GM21619 (cell line): ENCODE measurements at regions not wholly inside any gene's neighbourhood (a gene's known extent, or its start where the extent isn't known, plus 50 kb on each side); places are given as distances from the start of the nearest gene placed in this dataset.
"Not testable (repeated sequence)": the region's sequence is repeated elsewhere in the genome, so short reads cannot be mapped to it uniquely, and the experiment has no call there.

ENCODE experiments used
- ATAC-seq: cut with Tn5 transposase; IDR thresholded peaks from one replicate; pipeline ENCODE4 v1.9.1; 2021; ENCODE audit not compliant: unreplicated experiment

- ATAC-seq = peak; percentile 86
Measured at GRCh38 chr6:88499845-88500699, 333.9 kb upstream of the CNR1 start.

GRCh38 chr6:88499436-88499835, 333.3 kb upstream of the CNR1 start:
- ATAC-seq = no peak

- not testable (repeated sequence) for ATAC-seq
Measured at GRCh38 chr6:88497403-88497802, 331.3 kb upstream of the CNR1 start.

GRCh38 chr6:88494401-88495140, 328.4 kb upstream of the CNR1 start:
- peak; percentile 57 for ATAC-seq

DNA sequence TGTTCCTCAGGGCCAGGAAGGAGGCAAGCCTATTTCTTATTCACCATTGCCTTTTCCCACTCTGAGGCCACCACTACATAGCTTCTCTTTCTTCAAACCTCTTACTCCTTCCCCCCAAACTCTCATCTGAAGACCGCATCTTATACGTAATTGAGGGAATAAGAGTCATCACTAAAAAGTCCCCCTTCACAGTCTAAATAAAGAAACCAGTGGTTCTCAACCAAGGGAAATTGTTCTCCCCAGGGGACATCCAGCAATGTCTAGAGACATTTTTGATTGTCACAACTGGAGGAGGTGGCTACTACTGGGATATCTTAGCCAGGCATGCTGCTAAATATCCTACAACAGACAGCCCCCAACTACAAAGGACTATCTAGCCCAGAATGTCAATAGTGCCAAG, 327.6 kb upstream of the CNR1 start:
- ATAC-seq = peak; percentile 38

DNA sequence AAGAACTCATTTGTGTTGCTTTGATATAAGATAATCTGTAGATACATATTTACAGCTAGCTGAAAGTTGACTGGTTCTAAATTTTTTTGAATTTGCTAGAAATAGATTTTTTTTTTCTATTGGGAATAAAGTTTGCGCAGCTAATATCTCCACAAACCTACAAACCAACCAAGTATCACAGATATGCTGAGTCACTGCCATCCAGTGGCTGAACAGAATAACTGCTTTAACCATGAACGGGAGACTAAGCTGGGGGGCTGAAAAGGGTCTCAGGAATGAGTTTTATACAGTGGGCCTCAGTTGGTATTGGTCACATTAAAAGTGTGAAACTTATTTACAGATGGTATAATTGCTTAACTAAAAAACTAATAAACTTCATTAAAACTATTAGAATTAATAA, 326.7 kb upstream of the CNR1 start:
- no peak for ATAC-seq

GRCh38 chr6:88492241-88492640, 326.1 kb upstream of the CNR1 start:
- ATAC-seq = no peak

DNA sequence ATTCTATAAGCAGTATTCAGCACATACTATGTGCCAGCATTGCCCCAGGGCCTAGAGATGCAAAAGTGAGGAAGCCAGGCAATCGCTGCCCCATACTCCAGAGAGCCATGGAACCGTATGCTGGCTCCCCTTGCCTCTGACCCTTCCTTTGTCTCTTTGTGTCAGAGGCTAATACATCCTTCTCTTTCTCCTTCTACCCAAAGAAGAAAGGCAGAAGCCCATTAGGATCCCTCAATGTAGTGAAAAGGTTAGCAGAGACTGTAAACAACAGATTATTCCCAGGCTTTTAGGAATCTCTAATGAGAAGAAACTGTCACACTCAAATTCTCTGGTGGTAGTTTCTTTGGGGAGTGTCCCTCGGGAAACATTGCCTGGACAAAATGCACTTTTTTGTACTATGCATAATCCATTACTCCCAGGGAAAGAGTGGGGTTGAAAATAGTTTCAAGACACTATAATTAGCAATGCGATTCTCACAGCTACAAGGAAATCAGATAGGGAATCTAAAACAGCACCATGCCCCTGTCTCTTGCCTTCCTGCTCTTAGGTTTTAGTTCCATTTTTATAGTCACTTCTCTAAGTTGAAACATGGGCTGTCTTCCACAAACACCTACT, 325.2 kb upstream of the CNR1 start:
- ATAC-seq = no peak

GRCh38 chr6:88490908-88491264, 324.7 kb upstream of the CNR1 start:
- no peak for ATAC-seq

DNA sequence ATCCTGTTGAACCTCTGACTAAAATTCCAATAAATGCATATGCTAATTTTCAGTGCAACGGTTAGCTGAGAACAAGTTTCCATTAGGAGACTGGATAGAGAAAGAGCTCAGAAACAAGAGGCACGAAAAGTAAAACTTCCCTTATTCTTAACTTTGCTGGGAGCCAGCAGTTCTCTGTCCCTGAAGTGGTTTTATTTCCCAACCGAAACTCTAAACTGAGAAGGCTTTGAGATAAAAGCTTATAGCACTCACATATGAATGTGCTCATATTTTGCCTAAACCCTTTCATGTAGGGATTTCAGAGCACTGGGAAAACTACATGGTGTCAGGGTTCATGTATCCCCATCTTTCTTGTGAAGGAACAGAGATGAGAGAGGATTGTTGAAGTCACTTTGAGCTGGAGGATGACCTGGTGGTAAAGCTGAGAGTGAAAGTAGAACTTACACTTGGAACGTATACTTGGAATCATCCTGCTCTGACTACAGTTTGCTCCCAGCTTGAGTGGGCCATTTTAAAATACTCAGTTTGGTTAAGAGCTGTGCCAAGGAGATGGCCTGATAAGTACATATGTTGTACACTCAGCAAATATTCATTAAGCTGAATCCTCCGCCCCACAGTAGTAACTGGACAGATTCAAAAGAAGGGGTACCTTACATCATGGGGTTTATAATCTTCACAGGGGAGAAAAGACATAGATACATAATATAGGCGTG, 324.2 kb upstream of the CNR1 start:
- no peak for ATAC-seq

- ATAC-seq = no peak
Measured at GRCh38 chr6:88483424-88483823, 317.3 kb upstream of the CNR1 start.

DNA sequence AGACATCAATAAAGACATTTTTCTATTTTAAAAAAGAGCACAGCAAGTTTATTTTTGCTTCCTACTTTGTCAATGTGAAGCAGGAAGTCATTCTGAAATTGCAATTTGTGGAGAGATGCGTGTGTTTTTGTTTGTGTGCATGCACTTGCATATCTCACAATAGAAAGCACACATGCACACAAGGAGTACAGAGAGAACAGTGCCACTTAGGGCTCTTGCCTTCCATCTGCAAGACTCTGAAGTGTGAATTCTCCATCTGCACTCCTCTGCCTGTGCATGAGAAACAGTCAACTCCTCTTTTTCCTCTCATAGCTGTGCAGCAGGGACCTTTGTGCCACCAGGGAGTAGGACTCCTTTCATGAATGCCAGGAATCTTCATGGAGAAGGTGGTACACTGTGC, 316.3 kb upstream of the CNR1 start:
- no peak for ATAC-seq

DNA sequence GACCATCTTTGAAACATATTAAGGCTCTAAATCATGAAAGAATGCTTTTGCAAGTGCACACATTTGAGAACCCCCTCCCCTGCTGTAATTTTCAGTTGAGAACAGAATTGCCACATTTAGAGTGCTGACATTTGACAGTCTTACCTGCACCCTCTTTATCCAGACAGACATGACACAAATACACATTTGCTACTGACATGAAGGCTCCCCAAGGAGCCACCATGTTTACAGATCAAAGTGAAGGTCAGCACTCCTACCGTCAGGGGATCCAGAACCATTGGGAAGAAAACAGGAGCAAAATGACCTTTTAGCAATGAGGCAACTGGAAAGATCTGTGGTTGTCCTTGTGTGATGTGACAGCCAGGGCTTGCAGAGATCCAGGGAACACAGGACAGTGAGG, 315.4 kb upstream of the CNR1 start:
- no peak for ATAC-seq

GRCh38 chr6:88480816-88481215, 314.7 kb upstream of the CNR1 start:
- ATAC-seq = no peak

DNA sequence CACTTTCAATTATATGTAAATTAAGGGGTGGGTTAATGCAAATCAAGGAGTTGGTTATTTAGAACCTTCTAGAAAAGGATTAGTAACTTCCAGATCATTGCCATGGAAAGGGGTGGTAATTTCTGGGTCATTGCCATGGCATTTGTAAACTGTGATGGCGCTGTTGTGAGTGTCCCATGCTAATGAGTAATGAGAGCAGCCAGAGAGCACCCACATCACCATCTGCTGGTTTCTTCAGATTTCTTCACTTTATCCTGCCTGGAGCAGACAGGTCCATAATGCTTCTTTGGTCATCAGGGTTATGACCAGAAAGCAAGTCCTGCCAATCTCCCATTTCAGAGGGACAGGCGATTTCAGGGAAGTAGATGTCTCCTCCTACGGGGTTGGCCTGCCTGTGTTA, 311.3 kb upstream of the CNR1 start:
- no peak for ATAC-seq

GRCh38 chr6:88476388-88476787, 310.2 kb upstream of the CNR1 start:
- no peak for ATAC-seq

DNA sequence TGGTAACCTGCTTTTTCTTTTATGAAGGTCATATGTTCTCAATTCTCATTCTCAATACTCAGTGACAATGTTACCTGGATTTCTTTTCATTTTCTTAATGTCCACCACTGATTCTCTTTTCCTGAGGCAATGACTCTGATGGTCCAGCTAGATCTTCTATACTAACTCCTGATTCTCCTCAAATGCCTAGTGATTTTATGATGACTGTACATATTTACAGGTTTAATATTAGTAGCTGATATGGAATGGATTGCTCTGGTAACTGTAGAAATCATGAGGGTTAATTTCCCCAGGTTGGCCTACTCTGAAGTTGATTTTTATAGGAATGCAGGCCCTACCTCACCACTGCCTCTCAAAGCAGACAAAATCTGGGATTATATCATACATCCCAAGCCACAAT, 308.6 kb upstream of the CNR1 start:
- ATAC-seq = no peak

DNA sequence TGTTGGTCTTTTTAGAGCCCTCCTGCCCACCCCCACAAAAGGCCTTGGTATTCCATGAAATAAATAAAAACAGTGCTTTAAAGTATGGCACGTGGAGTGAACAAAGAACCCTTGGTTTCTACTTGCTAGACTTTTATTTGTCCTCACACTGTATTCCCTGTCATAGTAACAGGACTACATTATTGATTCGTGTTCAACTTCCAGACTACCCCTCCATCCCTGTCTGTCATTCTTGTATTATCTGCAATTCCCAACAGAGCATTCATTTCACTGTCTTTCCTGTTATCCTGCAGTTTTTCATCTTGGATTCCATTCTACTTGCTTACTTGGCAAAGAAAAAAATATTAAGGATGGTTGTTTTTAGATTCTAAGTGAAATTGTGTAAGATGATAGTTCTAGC, 307.4 kb upstream of the CNR1 start:
- no peak for ATAC-seq

GRCh38 chr6:88472851-88473525, 306.8 kb upstream of the CNR1 start:
- no peak for ATAC-seq

GRCh38 chr6:88459643-88460042, 293.5 kb upstream of the CNR1 start:
- no peak for ATAC-seq

GRCh38 chr6:88459189-88459588, 293.0 kb upstream of the CNR1 start:
- ATAC-seq = no peak
